ENCODE measurements at regions not wholly inside any gene's neighbourhood (a gene's known extent, or its start where the extent isn't known, plus 50 kb on each side); places are given as distances from the start of the nearest gene placed in this dataset.

- Histone ChIP-seq H3K9me3 (ENCODE audit: control insufficient read depth, insufficient read depth, low read depth, low read length) (no peaks in the 10 kb centered on the region), H3K27ac (ENCODE audit: low read length) (no peak overlapping the region), H3K4me3 (ENCODE audit: low read depth in 2 of 2, low read length in 2 of 2) (no peak overlapping the region), H3K36me3 (ENCODE audit: control insufficient read depth, insufficient read depth, low read length) (no peaks in the 10 kb centered on the region), H3K4me1 (ENCODE audit: control insufficient read depth, insufficient read depth, low read length) (no peaks in the 10 kb centered on the region), H3K27me3 (ENCODE audit: control insufficient read depth, insufficient read depth, low read length) (no peaks in the 10 kb centered on the region; the same call in 1 of the 2 replicates)
- no peak for DNase-seq (ENCODE audit: low read depth, low spot score)
- BruUV-seq (replicated peaks) = no TSS peak
- ChIA-PET POLR2A (no interaction called here), CTCF (no interaction called here)
- in situ Hi-C loops (cut with HindIII; ENCODE audit: low pct_unique_long_range_greater_than_20kb, low sequenced_read_pairs) (no loop called here), intact Hi-C loops (cut with micrococcal nuclease; ENCODE audit: unreplicated experiment) (no loop called here)
- no peak for TF ChIP-seq TCF7L2 (IDR thresholded peaks at IDR 0.05; ENCODE audit: low read depth, low read length)
- TF ChIP-seq REST (IDR thresholded peaks at IDR 0.05; ENCODE audit: insufficient read depth in 1 of 2, low read depth in 2 of 2, low read length in 1 of 2) = no peak
- no peak for TF ChIP-seq CTCF (IDR thresholded peaks at IDR 0.05)
- TF ChIP-seq POLR2AphosphoS5 (IDR thresholded peaks at IDR 0.05; ENCODE audit: low read depth, low read length) = no peak
- ATAC-seq = no peak
These were observed 70.1 kb upstream of the MPHOSPH6 start for GRCh38 chr16:82240111-82240510.

- Histone ChIP-seq H3K4me1 (ENCODE audit: control insufficient read depth, insufficient read depth, low read length) (no peaks in the 10 kb centered on the region), H3K27ac (ENCODE audit: low read length) (no peak overlapping the region), H3K36me3 (ENCODE audit: control insufficient read depth, insufficient read depth, low read length) (no peaks in the 10 kb centered on the region), H3K27me3 (ENCODE audit: control insufficient read depth, insufficient read depth, low read length) (no peaks in the 10 kb centered on the region), H3K9me3 (ENCODE audit: control insufficient read depth, insufficient read depth, low read depth, low read length) (no peaks in the 10 kb centered on the region), H3K4me3 (ENCODE audit: low read depth in 2 of 2, low read length in 2 of 2) (no peak overlapping the region)
- TF ChIP-seq REST (IDR thresholded peaks at IDR 0.05; ENCODE audit: insufficient read depth in 1 of 2, low read depth in 2 of 2, low read length in 1 of 2) (no peak), TCF7L2 (IDR thresholded peaks at IDR 0.05; ENCODE audit: low read depth, low read length) (no peak), POLR2AphosphoS5 (IDR thresholded peaks at IDR 0.05; ENCODE audit: low read depth, low read length) (no peak), SIN3A (IDR thresholded peaks at IDR 0.05; ENCODE audit: borderline replicate concordance, insufficient read depth, low read depth, low read length) (no peak), CTCF (IDR thresholded peaks at IDR 0.05) (no peak)
- ChIA-PET POLR2A (no interaction called here), CTCF (no interaction called here)
- in situ Hi-C loops (cut with HindIII; ENCODE audit: low pct_unique_long_range_greater_than_20kb, low sequenced_read_pairs) (no loop called here), intact Hi-C loops (cut with micrococcal nuclease; ENCODE audit: unreplicated experiment) (no loop called here)
- DNase-seq (ENCODE audit: low read depth, low spot score) (no peak), ATAC-seq (no peak)
- no TSS peak for BruUV-seq (replicated peaks)
These were observed 66.9 kb upstream of the MPHOSPH6 start for GRCh38 chr16:82236875-82237274.
